K562 (cell line): ENCODE measurements at regions not wholly inside any gene's neighbourhood (a gene's known extent, or its start where the extent isn't known, plus 50 kb on each side); places are given as distances from the start of the nearest gene placed in this dataset.

Experiments used
- ATAC-seq: fragments of 200-7000 bp; cut with Tn5 transposase; 3 replicates; pipeline ENCODE4 v1.9.1; 2020; ENCODE audit warnings: moderate library complexity
- BruUV-seq: library from RNA; stranded (reverse); fragments of 400-500 nt; replicated peaks from 2 replicates; lab custom pipeline; 2021; lab: Mats Ljungman, UMichigan
- CTCF ChIA-PET: fragments of 300-600 bp; formaldehyde crosslinking; extraction: SDS; loops from one replicate; lab custom pipeline; 2021; ENCODE audit warnings: low intra/inter-chr PET ratio; lab: Yijun Ruan, JAX
- POLR2A ChIA-PET: fragments of 300-600, 350-650 bp; sonication (Branson Sonifier 250); formaldehyde crosslinking; extraction: SDS; loops from one replicate; lab custom pipeline; 2021; ENCODE audit warnings: antibody characterized with exemption, inconsistent platforms; lab: Yijun Ruan, JAX
- DNase-seq, 4 experiments: peaks; one replicate each; pipeline versions ENCODE4 v3.0.0 to v3.0.0-alpha.2; 2011 to 2018; ENCODE audit warnings: low spot score in 3 of 4, mixed read lengths in 3 of 4; ENCODE audit errors: extremely low read depth in 1 of 4
- FAIRE-seq: peaks from 2 replicates; lab custom pipeline; 2011; peaks lifted over from hg19 to GRCh38; lab: Jason Lieb, UNC
- H2AFZ ChIP-seq: 2 replicates; pipeline ENCODE4 v1.6.0; 2011; ENCODE audit warnings: low read depth, low read length, control low read depth, inconsistent platforms
- H3K27ac ChIP-seq: fragments of 200-600 bp; 3 replicates; pipeline ENCODE4 v1.8.0; 2011; ENCODE audit warnings: low read depth, mild to moderate bottlenecking, control low read depth, inconsistent platforms, low read length, moderate library complexity, mixed read lengths; ENCODE audit errors: extremely low read depth
- H3K27me3 ChIP-seq, 2 experiments: fragments of 300-600 bp in 1 of 2; 2 replicates in 1 of 2; 3 replicates in 1 of 2; pipeline versions ENCODE4 v1.6.0 to v1.8.0; 2011; ENCODE audit warnings: inconsistent platforms in 2 of 2, low read length in 2 of 2, mild to moderate bottlenecking in 1 of 2, mixed read lengths in 1 of 2, moderate library complexity in 1 of 2; ENCODE audit not compliant: control insufficient read depth in 2 of 2, insufficient read depth in 2 of 2
- H3K36me3 ChIP-seq: fragments of 300-600 bp; 3 replicates; pipeline ENCODE4 v1.8.0; 2011; ENCODE audit warnings: mild to moderate bottlenecking, low read length, inconsistent platforms; ENCODE audit not compliant: control insufficient read depth, insufficient read depth
- H3K4me1 ChIP-seq, 2 experiments: fragments of 200-600 bp in 1 of 2; replicated peaks in 1 of 2; 2 replicates in 1 of 2; 3 replicates in 1 of 2; pipeline versions ENCODE4 v1.5.1 to v1.8.0; 2011; ENCODE audit warnings: inconsistent platforms in 2 of 2, low read length in 2 of 2, mild to moderate bottlenecking in 1 of 2, mixed read lengths in 1 of 2, moderate library complexity in 1 of 2; ENCODE audit not compliant: control insufficient read depth in 2 of 2, insufficient read depth in 2 of 2
- H3K4me2 ChIP-seq: 2 replicates; pipeline ENCODE4 v1.6.1; 2011; ENCODE audit warnings: low read length, control low read depth, inconsistent platforms, mixed read lengths; ENCODE audit not compliant: insufficient read depth
- H3K4me3 ChIP-seq: fragments of 200-600 bp; sonication (generic), shearing (Covaris generic); 2 replicates; pipeline ENCODE4 v1.5.1; 2016; ENCODE audit warnings: control low read depth, inconsistent platforms
- H3K79me2 ChIP-seq: fragments of 200-600 bp; 3 replicates; pipeline ENCODE4 v1.8.0; 2011; ENCODE audit warnings: low read length, inconsistent platforms; ENCODE audit not compliant: control insufficient read depth, insufficient read depth
- H3K9ac ChIP-seq, 2 experiments: 2 replicates each; pipeline versions ENCODE4 v1.6.0 to v1.6.1; 2011; ENCODE audit warnings: low read depth in 2 of 2, low read length in 2 of 2, control low read depth in 1 of 2, inconsistent platforms in 1 of 2, mild to moderate bottlenecking in 1 of 2, mixed read lengths in 1 of 2; ENCODE audit not compliant: insufficient read depth in 1 of 2
- H3K9me1 ChIP-seq: one replicate; pipeline ENCODE4 v1.6.0; 2011; ENCODE audit warnings: inconsistent platforms, mild to moderate bottlenecking, low read length, moderate library complexity; ENCODE audit not compliant: control insufficient read depth, insufficient read depth
- H3K9me3 ChIP-seq: replicated peaks from 2 replicates; pipeline ENCODE4 v1.5.1; 2011; ENCODE audit warnings: low read depth, low read length, inconsistent platforms; ENCODE audit not compliant: control insufficient read depth, insufficient read depth
- H4K20me1 ChIP-seq: replicated peaks from 2 replicates; pipeline ENCODE4 v1.6.1; 2011; ENCODE audit warnings: low read length, inconsistent platforms, mixed read lengths; ENCODE audit not compliant: control insufficient read depth, insufficient read depth
- CAMTA2 ChIP-seq: fragments of 250-450 bp; sonication (Bioruptor Pico); conservative IDR thresholded peaks from 2 replicates; pipeline ENCODE4 v1.5.1; 2022
- IRF2 ChIP-seq: sonication (generic); formaldehyde crosslinking; IDR thresholded peaks from 2 replicates; pipeline ENCODE4 v1.8.1; 2022; ENCODE audit warnings: mild to moderate bottlenecking, missing genetic modification reagents
- NELFE ChIP-seq: IDR thresholded peaks from 2 replicates; pipeline ENCODE4 v1.6.1; 2011; ENCODE audit warnings: mild to moderate bottlenecking; ENCODE audit not compliant: insufficient read depth, insufficient read length
- NFE2 ChIP-seq: IDR thresholded peaks from 2 replicates; pipeline ENCODE4 v1.6.1; 2014; ENCODE audit warnings: antibody characterized with exemption, low read depth
- NR1H2 ChIP-seq: sonication (generic); formaldehyde crosslinking; IDR thresholded peaks from 2 replicates; pipeline ENCODE4 v1.4.0; 2020; ENCODE audit warnings: mild to moderate bottlenecking, missing genetic modification reagents
- PML ChIP-seq: IDR thresholded peaks from 2 replicates; pipeline ENCODE4 v1.6.1; 2012; ENCODE audit warnings: low read length, inconsistent platforms
- SRF ChIP-seq, 2 experiments: fragments of 250-450, 450-650 bp in 1 of 2; sonication (Bioruptor Pico) in 1 of 2; sonication (generic) in 1 of 2; formaldehyde crosslinking; IDR thresholded peaks; 2 replicates each; pipeline versions ENCODE4 v1.5.0 to v1.5.1; 2020 to 2022; ENCODE audit warnings: mild to moderate bottlenecking in 1 of 2, missing genetic modification reagents in 1 of 2
- TOE1 ChIP-seq, 2 experiments: fragments of 450-650 bp in 1 of 2; sonication (generic) in 1 of 2; formaldehyde crosslinking in 1 of 2; IDR thresholded peaks; 2 replicates each; pipeline versions ENCODE4 v1.7.1 to v1.8.0; 2016 to 2022; ENCODE audit warnings: borderline replicate concordance in 2 of 2, mild to moderate bottlenecking in 2 of 2, antibody characterized with exemption in 1 of 2, inconsistent platforms in 1 of 2, low read depth in 1 of 2, missing genetic modification reagents in 1 of 2, moderate library complexity in 1 of 2
- ZFP1 ChIP-seq: fragments of 450-650 bp; formaldehyde crosslinking; IDR thresholded peaks from 2 replicates; pipeline ENCODE4 v1.4.0; 2020; ENCODE audit warnings: mild to moderate bottlenecking, mixed read lengths
- ZNF121 ChIP-seq: sonication (generic); formaldehyde crosslinking; conservative IDR thresholded peaks from 2 replicates; pipeline ENCODE4 v1.8.0; 2022; ENCODE audit warnings: missing genetic modification reagents
- ZNF239 ChIP-seq: fragments of 250-450 bp; sonication (Bioruptor Pico); IDR thresholded peaks from 2 replicates; pipeline ENCODE4 v1.4.0; 2020; ENCODE audit warnings: mild to moderate bottlenecking
- ZNF431 ChIP-seq: sonication (generic); formaldehyde crosslinking; IDR thresholded peaks from 2 replicates; pipeline ENCODE4 v1.8.0; 2022; ENCODE audit warnings: mild to moderate bottlenecking, missing genetic modification reagents
- ZNF583 ChIP-seq: fragments of 250-450 bp; sonication (Bioruptor Pico); IDR thresholded peaks from 2 replicates; pipeline ENCODE4 v1.4.0; 2020
- ZNF586 ChIP-seq: fragments of 450-650 bp; formaldehyde crosslinking; conservative IDR thresholded peaks from 2 replicates; pipeline ENCODE4 v1.4.0; 2020; ENCODE audit warnings: mild to moderate bottlenecking, moderate library complexity
- WGBS: fragments of 100-300 bp; shearing (Covaris generic); methylation state at CpG from one replicate; pipeline ENCODE4 v1.1.6; 2016; ENCODE audit warnings: low coverage, mixed read lengths; ENCODE audit not compliant: insufficient coverage; ENCODE audit errors: missing lambda C conversion rate; 5-methylcytosine and 5-hydroxymethylcytosine counted together
- in situ Hi-C: fragments of 300-500 bp; cut with MboI; formaldehyde crosslinking; loops from 4 replicates; pipeline ENCODE4 v1.15.0; 2018; ENCODE audit warnings: inconsistent platforms, mixed read lengths
- intact Hi-C: fragments of 100-400 bp; cut with micrococcal nuclease; formaldehyde crosslinking; loops from 2 replicates; pipeline ENCODE4 v1.14.2; 2022
- TF ChIP-seq, protein P1 (sequence below), 2 experiments: fragments of 450-650 bp in 1 of 2; sonication (generic) in 1 of 2; formaldehyde crosslinking; conservative IDR thresholded peaks; 2 replicates each; pipeline versions ENCODE4 v1.4.0 to v1.8.1; 2020 to 2022; ENCODE audit warnings: mild to moderate bottlenecking in 1 of 2, missing genetic modification reagents in 1 of 2
- TF ChIP-seq, protein P2 (sequence below): sonication (generic); formaldehyde crosslinking; IDR thresholded peaks from 2 replicates; pipeline ENCODE4 v1.8.0; 2023; ENCODE audit warnings: mild to moderate bottlenecking, missing genetic modification reagents
- TF ChIP-seq, protein P3 (sequence below): fragments of 450-650 bp; formaldehyde crosslinking; IDR thresholded peaks from 2 replicates; pipeline ENCODE4 v1.4.0; 2020; ENCODE audit warnings: mild to moderate bottlenecking
- TF ChIP-seq, protein P4 (sequence below): sonication (generic); formaldehyde crosslinking; IDR thresholded peaks from 2 replicates; pipeline ENCODE4 v1.8.0; 2022; ENCODE audit warnings: missing genetic modification reagents, mild to moderate bottlenecking, borderline replicate concordance
- TF ChIP-seq, protein P5 (sequence below): fragments of 450-650 bp; IDR thresholded peaks from 2 replicates; pipeline ENCODE4 v1.6.1; 2018; ENCODE audit warnings: mild to moderate bottlenecking, low read depth; ENCODE audit not compliant: partially characterized antibody

DNA sequence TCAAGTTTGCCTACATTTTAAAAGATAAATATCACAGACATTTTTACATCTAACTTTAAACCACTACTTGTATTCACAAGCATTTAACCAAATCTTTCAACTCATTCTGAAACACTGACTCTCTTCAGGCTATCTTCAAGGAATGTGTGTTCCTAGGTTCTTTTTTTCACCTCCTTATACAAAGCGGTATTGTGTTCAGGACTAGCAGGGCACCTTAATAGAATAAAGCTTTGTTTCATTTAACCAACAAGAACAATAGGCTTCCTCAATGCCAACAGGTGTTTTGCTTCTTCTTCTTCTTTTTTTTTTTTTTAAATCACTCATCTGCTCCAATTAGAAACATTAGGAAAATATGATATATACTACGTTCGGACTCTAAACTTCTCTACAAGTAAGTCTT lies 212.9 kb upstream of the SEMA3E start:
- intact Hi-C loops = no loop called here
- DNase-seq (no peak), FAIRE-seq (no peak), ATAC-seq (no peak)
- no peaks in the 10 kb centered on the region for H3K9me1 ChIP-seq
- in situ Hi-C loops = no loop called here
- no peak overlapping the region for H3K27ac ChIP-seq
- H3K4me1 ChIP-seq = no peaks in the 10 kb centered on the region
- H3K9me3 ChIP-seq = no peaks in the 10 kb centered on the region
- no peak overlapping the region for H3K4me2 ChIP-seq
- no peak overlapping the region for H3K4me3 ChIP-seq
- no peaks in the 10 kb centered on the region for H4K20me1 ChIP-seq
- H3K9ac ChIP-seq = no peak overlapping the region
- H3K79me2 ChIP-seq = no peaks in the 10 kb centered on the region
- no peaks in the 10 kb centered on the region for H3K27me3 ChIP-seq
- no peak overlapping the region for H2AFZ ChIP-seq
- 5% methylated on average over 3 of the region's 3 CpGs for whole genome bisulfite sequencing
- no TSS peak for BruUV-seq
- CTCF ChIA-PET = no interaction called here
- H3K36me3 ChIP-seq = no peaks in the 10 kb centered on the region
- POLR2A ChIA-PET = no interaction called here
- TF ChIP-seq ZNF121 (CRISPR knock-in tag) (no peak), TOE1 (IDR thresholded peaks at IDR 0.05; ENCODE audit: borderline replicate concordance) (no peak), TOE1 (CRISPR knock-in tag; IDR thresholded peaks at IDR 0.05; ENCODE audit: borderline replicate concordance, low read depth) (no peak), CAMTA2 (CRISPR knock-in tag) (no peak), NFE2 (no peak), ZNF586 (CRISPR knock-in tag) (no peak), ZNF583 (CRISPR knock-in tag) (no peak), NELFE (no peak), PML (no peak), ZNF431 (no peak), NR1H2 (CRISPR knock-in tag) (no peak), ZFP1 (CRISPR knock-in tag) (no peak), SRF (CRISPR knock-in tag; IDR thresholded peaks at IDR 0.05) (no peak), ZNF239 (CRISPR knock-in tag) (no peak), IRF2 (CRISPR knock-in tag) (no peak)
- TF ChIP-seq, protein P1, sequence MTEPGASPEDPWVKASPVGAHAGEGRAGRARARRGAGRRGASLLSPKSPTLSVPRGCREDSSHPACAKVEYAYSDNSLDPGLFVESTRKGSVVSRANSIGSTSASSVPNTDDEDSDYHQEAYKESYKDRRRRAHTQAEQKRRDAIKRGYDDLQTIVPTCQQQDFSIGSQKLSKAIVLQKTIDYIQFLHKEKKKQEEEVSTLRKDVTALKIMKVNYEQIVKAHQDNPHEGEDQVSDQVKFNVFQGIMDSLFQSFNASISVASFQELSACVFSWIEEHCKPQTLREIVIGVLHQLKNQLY (CRISPR knock-in tag; conservative IDR thresholded peaks at IDR 0.05) = no peak
- TF ChIP-seq, protein P2, sequence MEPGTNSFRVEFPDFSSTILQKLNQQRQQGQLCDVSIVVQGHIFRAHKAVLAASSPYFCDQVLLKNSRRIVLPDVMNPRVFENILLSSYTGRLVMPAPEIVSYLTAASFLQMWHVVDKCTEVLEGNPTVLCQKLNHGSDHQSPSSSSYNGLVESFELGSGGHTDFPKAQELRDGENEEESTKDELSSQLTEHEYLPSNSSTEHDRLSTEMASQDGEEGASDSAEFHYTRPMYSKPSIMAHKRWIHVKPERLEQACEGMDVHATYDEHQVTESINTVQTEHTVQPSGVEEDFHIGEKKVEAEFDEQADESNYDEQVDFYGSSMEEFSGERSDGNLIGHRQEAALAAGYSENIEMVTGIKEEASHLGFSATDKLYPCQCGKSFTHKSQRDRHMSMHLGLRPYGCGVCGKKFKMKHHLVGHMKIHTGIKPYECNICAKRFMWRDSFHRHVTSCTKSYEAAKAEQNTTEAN (CRISPR knock-in tag) = no peak
- TF ChIP-seq, protein P3, sequence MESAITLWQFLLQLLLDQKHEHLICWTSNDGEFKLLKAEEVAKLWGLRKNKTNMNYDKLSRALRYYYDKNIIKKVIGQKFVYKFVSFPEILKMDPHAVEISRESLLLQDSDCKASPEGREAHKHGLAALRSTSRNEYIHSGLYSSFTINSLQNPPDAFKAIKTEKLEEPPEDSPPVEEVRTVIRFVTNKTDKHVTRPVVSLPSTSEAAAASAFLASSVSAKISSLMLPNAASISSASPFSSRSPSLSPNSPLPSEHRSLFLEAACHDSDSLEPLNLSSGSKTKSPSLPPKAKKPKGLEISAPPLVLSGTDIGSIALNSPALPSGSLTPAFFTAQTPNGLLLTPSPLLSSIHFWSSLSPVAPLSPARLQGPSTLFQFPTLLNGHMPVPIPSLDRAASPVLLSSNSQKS = no peak
- TF ChIP-seq, protein P4, sequence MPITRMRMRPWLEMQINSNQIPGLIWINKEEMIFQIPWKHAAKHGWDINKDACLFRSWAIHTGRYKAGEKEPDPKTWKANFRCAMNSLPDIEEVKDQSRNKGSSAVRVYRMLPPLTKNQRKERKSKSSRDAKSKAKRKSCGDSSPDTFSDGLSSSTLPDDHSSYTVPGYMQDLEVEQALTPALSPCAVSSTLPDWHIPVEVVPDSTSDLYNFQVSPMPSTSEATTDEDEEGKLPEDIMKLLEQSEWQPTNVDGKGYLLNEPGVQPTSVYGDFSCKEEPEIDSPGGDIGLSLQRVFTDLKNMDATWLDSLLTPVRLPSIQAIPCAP (CRISPR knock-in tag) = no peak
- TF ChIP-seq, protein P5, sequence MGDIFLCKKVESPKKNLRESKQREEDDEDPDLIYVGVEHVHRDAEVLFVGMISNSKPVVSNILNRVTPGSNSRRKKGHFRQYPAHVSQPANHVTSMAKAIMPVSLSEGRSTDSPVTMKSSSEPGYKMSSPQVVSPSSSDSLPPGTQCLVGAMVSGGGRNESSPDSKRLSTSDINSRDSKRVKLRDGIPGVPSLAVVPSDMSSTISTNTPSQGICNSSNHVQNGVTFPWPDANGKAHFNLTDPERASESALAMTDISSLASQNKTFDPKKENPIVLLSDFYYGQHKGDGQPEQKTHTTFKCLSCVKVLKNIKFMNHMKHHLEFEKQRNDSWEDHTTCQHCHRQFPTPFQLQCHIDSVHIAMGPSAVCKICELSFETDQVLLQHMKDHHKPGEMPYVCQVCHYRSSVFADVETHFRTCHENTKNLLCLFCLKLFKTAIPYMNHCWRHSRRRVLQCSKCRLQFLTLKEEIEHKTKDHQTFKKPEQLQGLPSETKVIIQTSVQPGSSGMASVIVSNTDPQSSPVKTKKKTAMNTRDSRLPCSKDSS = no peak
